NCI-H2196 (cell line): ENCODE measurements at regions not wholly inside any gene's neighbourhood (a gene's known extent, or its start where the extent isn't known, plus 50 kb on each side); places are given as distances from the start of the nearest gene placed in this dataset.

ENCODE experiments used
- DNase-seq: peaks from one replicate; lab custom pipeline; 2025; ENCODE audit not compliant: unreplicated experiment; lab: John Stamatoyannopoulos, UW

- DNase-seq = no peak
Measured at GRCh38 chr5:144882739-144883283, 712.1 kb downstream of the KCTD16 start.

- DNase-seq = no peak
Measured at GRCh38 chr5:144880513-144880912, 709.8 kb downstream of the KCTD16 start.

DNA sequence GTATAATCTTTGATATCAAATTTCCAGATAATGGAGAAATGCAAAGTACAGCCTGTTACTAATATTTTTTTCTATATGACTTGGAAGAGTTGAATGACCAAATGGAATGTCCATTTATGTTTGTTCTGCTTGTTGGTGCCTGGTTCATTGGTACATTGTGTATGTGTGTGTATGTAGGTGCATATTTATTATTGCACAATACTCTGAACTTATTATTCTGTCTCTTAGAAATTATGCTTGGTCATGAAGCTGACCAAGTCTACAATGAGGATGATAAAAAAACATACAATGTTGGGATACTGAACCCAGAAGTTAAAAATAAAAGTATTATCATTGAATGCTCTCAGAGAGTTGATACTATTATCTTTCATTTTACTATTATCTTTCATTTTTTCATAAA lies 706.3 kb downstream of the KCTD16 start:
- DNase-seq = no peak

GRCh38 chr5:144873076-144873475 lies 702.4 kb downstream of the KCTD16 start:
- no peak for DNase-seq

DNA sequence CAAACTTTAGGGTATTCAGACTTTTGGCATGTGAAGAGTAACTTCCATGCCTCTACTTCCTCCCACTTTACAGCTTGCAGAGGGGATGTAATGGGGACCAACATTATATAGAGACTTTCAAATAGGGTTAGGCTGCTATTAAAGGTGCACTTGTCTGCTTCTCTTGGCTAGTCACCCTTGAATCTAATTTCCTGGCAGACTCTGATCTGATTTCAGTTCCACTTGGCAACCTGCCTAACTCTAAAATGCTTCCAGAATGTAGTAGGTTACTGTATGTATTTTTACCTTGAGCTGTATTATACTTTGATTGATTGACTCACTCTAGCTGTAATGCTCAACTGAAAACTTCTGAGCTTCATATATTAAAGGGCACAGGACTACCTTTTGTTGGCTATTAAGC lies 693.4 kb downstream of the KCTD16 start:
- no peak for DNase-seq

DNA sequence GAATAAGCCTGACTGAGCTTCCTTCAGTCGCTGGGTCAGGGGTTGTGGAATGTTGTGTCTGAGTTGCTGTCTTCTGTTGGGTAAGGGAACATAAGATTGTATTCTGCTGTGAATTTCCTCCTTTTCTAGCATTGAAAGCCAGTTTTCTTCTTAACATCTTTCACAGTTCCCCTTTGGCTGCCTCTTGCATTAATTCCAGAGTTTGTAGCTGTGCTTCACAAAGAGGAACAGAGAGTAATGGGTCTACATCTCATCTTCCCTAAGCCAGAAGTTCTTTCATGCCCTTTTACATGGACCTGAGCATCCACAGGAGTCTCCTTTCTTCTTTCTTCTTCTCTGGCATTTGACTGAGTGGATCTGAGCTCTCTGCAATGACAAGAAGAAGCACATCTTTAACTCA lies 686.8 kb downstream of the KCTD16 start:
- no peak for DNase-seq

DNA sequence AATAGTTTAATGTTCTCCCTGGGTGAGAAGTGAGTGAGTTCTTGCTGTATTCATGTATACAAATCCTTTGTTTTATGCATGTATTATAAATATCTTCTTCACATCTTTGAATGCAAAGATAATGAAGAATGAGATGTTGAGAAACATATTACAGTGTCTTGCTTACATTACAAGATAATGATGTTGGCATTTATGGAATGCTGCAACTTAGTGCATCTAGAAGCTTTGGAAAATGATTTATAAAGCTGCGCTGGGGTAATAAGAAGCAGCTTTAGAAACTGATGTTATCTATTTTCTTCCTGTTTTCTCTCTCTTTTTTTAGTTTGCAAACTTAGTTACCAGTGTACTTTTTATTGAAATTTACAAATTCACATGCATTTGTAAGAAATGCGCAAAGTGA lies 673.4 kb downstream of the KCTD16 start:
- DNase-seq = no peak

DNA sequence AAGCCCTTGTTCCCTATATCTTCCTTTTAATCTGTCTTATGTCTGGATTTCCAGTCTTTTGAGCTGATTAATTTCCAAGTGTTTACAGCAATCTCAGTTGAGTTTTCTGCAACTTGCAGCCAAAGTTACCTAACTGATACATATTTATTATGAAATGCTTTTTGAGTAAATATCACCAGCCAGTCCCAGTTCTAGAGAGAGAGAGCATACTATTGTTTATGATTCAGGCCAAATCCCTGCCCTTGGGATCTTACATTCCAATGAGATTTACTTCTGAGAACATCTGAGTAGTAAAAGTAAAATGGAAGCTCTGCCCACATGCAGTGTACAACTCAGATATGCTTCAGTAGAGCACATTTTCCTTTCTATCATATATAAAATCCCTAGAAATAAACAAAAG lies 661.7 kb downstream of the KCTD16 start:
- DNase-seq = no peak

GRCh38 chr5:144831650-144832049 lies 661.0 kb downstream of the KCTD16 start:
- no peak for DNase-seq

DNA sequence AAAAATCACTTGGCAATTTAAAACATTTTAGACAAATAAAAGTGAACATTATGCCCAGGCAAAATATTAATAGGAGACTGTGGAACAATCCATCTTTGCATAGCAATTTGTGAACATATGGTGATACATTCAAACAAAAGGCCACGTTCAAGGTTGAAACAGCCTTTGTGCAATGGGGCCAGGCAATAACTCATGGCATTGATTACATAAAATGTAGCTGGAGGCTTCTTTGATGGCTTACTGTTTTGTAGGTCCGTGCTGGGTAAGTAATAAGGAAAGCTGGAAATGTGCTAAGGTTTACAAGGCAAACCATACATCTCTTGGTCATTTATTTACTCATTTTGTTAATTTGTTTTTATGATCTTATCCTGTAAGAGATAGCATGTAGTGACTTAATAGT lies 651.8 kb downstream of the KCTD16 start:
- no peak for DNase-seq

DNA sequence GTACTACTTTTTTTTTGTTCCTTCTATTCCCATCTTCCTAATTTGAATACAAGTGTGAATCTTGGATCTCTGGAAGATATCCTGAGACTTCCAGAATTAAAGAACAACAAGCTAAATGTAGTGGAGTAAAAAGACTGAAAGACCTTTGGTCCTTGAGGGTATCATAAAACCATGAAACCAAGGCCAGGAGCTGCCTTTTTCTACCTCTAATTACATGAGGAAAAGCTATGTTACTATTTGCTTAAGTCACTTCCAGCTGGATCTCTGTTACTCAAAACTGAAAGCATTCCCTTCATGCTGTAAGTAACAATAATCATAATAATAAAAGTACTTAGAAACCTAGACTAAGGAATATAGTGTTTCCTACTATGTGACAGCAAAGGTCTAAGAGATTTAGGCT lies 649.6 kb downstream of the KCTD16 start:
- no peak for DNase-seq

- no peak for DNase-seq
Measured at GRCh38 chr5:144815131-144815530, 644.5 kb downstream of the KCTD16 start.

DNA sequence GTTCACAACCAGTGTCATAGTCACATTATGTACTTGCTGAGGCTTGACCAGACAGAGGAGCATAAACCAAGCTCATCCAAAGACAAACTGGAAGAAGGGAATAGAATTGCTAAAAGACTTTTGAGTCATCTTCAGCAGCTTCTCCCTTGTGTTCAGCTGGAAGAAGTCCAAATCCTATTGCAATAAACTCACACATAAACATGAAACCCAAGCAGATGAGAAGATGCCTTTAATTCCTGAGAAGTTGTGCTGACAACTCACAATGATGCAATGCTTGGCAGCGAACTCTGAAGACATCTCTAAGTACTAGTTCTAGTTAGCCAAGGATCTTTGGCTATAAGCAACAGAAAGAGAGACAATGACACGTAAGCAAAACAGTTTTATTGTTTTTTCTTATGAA lies 642.1 kb downstream of the KCTD16 start:
- no peak for DNase-seq

DNA sequence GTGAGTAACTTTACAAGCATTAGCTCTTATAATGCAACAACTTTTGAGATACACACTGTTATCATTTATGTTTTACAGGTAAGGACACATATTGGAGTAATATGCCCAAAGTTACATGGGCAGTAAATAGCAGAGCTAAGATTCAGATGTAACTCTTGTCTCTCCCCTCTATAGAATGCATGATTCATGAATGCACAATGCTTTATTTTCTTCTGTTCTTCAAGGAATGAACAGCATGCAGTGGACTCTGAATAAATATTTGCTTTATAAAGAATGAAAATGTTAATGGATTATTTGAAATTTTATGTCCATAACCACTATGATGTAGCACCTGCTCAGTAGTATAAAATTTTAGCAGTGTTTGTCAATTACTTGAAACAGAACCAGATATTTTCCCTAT lies 629.5 kb downstream of the KCTD16 start:
- no peak for DNase-seq

GRCh38 chr5:144798595-144798994 lies 627.9 kb downstream of the KCTD16 start:
- no peak for DNase-seq

- no peak for DNase-seq
Measured at GRCh38 chr5:144794922-144795321, 624.2 kb downstream of the KCTD16 start.

DNA sequence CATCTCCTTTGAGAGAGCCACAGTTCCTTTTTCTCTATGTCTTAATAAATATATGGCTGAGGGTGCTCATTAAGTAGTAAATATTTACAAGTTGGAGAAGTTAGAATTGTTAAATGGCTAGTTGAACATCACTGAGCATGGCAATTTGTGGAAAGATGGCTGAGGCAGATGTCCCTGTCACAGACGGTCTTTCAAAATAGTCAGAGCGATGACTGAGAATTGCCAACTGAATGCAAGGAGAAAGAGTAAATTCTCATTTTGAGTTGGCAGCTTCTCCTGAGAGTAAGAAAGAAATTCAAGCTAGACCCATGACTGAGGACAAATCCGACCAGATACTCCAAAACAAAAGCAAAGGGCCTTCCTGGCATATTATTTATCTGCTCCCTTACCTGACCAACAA lies 617.9 kb downstream of the KCTD16 start:
- no peak for DNase-seq

GRCh38 chr5:144788046-144788445 lies 617.4 kb downstream of the KCTD16 start:
- no peak for DNase-seq

- DNase-seq = no peak
Measured at GRCh38 chr5:144779368-144779767, 608.7 kb downstream of the KCTD16 start.

GRCh38 chr5:144778561-144778960 lies 607.9 kb downstream of the KCTD16 start:
- DNase-seq = no peak

DNA sequence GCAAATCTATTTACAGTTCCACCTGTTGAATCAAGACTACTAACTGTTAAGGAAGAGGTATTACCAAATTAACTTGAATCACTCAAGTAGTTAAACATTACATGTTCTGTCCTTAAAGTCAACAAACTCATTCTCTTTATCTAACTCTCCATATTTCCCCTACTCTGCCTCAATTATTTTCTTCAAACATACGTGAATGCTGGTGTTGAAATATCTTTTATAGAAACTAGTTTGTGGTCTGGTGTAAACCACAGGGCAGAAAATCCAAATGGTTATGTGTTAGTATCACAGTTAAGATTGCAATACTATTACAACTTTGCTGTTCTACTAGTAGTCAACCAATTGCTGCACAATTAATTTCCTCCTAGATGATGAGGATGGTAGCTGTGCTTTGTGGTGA lies 603.5 kb downstream of the KCTD16 start:
- DNase-seq = no peak

DNA sequence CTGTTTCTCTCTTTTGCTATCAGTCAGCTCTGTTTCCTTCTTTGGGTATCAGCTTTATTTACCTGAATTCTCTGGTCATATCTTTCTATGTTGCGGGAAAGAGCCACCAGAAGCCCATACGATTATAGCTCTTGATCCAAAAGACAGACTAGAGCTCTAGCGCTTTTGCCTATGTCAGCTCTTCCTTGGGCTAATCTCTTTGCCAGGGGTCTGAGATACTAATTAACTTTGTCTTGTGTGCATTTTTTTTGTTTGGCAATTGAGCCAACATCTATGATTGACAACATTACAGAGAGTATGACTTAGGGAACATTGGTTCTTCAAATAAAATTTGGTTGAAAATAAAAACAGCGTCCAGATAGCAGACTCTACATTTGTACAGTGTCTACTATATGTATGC lies 603.0 kb downstream of the KCTD16 start:
- DNase-seq = no peak

- DNase-seq = no peak
Measured at GRCh38 chr5:144771802-144772201, 601.1 kb downstream of the KCTD16 start.

GRCh38 chr5:144742361-144742760 lies 571.7 kb downstream of the KCTD16 start:
- DNase-seq = no peak
